ENCODE measurements at regions not wholly inside any gene's neighbourhood (a gene's known extent, or its start where the extent isn't known, plus 50 kb on each side); places are given as distances from the start of the nearest gene placed in this dataset.

GRCh38 chrY:7723991-7724632 is 812.6 kb upstream of the AMELY start:
- Mint-ChIP-seq H3K4me3 (peak overlapping the region in 1 of 2 donors; percentile 62), H3K36me3 (no peaks in the 10 kb centered on the region), H3K27ac (peak overlapping the region in 2 of 7 donors; percentile 87 to 91), H3K4me1 (peaks cover 73% of the 10 kb centered on the region), H3K27me3 (ENCODE audit: low read depth in 3 of 3) (no peaks in the 10 kb centered on the region), H3K9me3 (peaks cover 0 to 3% (median 0%) of the 10 kb centered on the region in 7 donors)
- TF ChIP-seq, protein P1, sequence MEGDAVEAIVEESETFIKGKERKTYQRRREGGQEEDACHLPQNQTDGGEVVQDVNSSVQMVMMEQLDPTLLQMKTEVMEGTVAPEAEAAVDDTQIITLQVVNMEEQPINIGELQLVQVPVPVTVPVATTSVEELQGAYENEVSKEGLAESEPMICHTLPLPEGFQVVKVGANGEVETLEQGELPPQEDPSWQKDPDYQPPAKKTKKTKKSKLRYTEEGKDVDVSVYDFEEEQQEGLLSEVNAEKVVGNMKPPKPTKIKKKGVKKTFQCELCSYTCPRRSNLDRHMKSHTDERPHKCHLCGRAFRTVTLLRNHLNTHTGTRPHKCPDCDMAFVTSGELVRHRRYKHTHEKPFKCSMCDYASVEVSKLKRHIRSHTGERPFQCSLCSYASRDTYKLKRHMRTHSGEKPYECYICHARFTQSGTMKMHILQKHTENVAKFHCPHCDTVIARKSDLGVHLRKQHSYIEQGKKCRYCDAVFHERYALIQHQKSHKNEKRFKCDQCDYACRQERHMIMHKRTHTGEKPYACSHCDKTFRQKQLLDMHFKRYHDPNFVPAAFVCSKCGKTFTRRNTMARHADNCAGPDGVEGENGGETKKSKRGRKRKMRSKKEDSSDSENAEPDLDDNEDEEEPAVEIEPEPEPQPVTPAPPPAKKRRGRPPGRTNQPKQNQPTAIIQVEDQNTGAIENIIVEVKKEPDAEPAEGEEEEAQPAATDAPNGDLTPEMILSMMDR (IDR thresholded peaks at IDR 0.05): no peak
- Histone ChIP-seq H3K4me2 (replicated peaks; ENCODE audit: extremely low read depth, low read length, poor library complexity, severe bottlenecking) (no peak overlapping the region), H3K27me3 (ENCODE audit: control insufficient read depth in 2 of 2, insufficient read depth in 2 of 2, low read length in 2 of 2) (no peaks in the 10 kb centered on the region), H4K20me1 (ENCODE audit: insufficient read depth, low read length) (no peaks in the 10 kb centered on the region), H3K36me3 (replicated peaks in 1 of 2; ENCODE audit: control insufficient read depth in 1 of 2, insufficient read depth in 2 of 2, low read length in 2 of 2) (no peaks in the 10 kb centered on the region), H3K27ac (ENCODE audit: low read depth in 1 of 2, low read length in 2 of 2) (peak overlapping the region in 1 of 2 donors; percentile 80), H3K9me3 (replicated peaks in 1 of 2; ENCODE audit: control insufficient read depth in 1 of 2, insufficient read depth in 1 of 2, low read length in 2 of 2) (no peaks in the 10 kb centered on the region), H3K79me2 (ENCODE audit: insufficient read depth, low read length) (no peaks in the 10 kb centered on the region), H2AFZ (ENCODE audit: insufficient read depth, low read depth, low read length, poor library complexity, severe bottlenecking) (no peak overlapping the region), H3K9ac (ENCODE audit: insufficient read depth, low read length, poor library complexity, severe bottlenecking) (no peak overlapping the region), H3K4me3 (replicated peaks in 1 of 3; ENCODE audit: low read depth in 2 of 3, low read length in 3 of 3) (no peak overlapping the region), H3K4me1 (ENCODE audit: control insufficient read depth in 1 of 2, insufficient read depth in 2 of 2, low read length in 2 of 2) (peaks cover 0 to 68% of the 10 kb centered on the region in 2 donors)
- peak in 2 of 3 donors; percentile 82 to 91 for DNase-seq
- intact Hi-C loops (cut with micrococcal nuclease): no loop called here
- no CpG with 5 or more reads among the region's 1 CpG for WGBS (ENCODE audit: insufficient coverage)

DNA sequence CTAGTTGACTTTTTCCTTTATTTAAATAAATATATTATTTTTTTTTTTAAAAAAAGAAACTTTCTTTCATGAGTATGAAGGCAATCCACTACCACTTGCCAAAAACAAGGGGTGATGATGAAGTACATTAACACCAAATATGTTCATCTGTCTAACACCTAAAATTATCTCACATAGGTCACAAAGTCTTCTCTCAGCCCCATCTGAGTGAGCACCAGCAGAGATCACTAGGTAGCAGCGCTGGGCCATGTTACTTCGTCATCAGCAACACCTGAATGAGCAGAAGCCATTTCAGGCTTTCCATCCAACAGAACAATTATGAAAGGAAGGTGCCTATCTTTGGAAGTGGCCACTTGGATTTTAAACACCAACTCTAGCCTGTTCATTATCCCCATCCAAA is 811.6 kb upstream of the AMELY start:
- Mint-ChIP-seq H3K9me3 (peaks cover 0 to 3% (median 0%) of the 10 kb centered on the region in 7 donors), H3K36me3 (no peaks in the 10 kb centered on the region), H3K4me3 (no peak overlapping the region), H3K4me1 (peaks cover 63% of the 10 kb centered on the region), H3K27ac (peak overlapping the region in 2 of 7 donors; percentile 87 to 91), H3K27me3 (ENCODE audit: low read depth in 3 of 3) (no peaks in the 10 kb centered on the region)
- Histone ChIP-seq H2AFZ (ENCODE audit: insufficient read depth, low read depth, low read length, poor library complexity, severe bottlenecking) (no peak overlapping the region), H3K79me2 (ENCODE audit: insufficient read depth, low read length) (no peaks in the 10 kb centered on the region), H4K20me1 (ENCODE audit: insufficient read depth, low read length) (no peaks in the 10 kb centered on the region), H3K9me3 (replicated peaks in 1 of 2; ENCODE audit: control insufficient read depth in 1 of 2, insufficient read depth in 1 of 2, low read length in 2 of 2) (no peaks in the 10 kb centered on the region), H3K4me2 (replicated peaks; ENCODE audit: extremely low read depth, low read length, poor library complexity, severe bottlenecking) (no peak overlapping the region), H3K9ac (ENCODE audit: insufficient read depth, low read length, poor library complexity, severe bottlenecking) (no peak overlapping the region), H3K36me3 (replicated peaks in 1 of 2; ENCODE audit: control insufficient read depth in 1 of 2, insufficient read depth in 2 of 2, low read length in 2 of 2) (no peaks in the 10 kb centered on the region), H3K4me3 (replicated peaks in 1 of 3; ENCODE audit: low read depth in 2 of 3, low read length in 3 of 3) (no peak overlapping the region), H3K4me1 (ENCODE audit: control insufficient read depth in 1 of 2, insufficient read depth in 2 of 2, low read length in 2 of 2) (peaks cover 0 to 58% of the 10 kb centered on the region in 2 donors), H3K27me3 (ENCODE audit: control insufficient read depth in 2 of 2, insufficient read depth in 2 of 2, low read length in 2 of 2) (no peaks in the 10 kb centered on the region), H3K27ac (ENCODE audit: low read depth in 1 of 2, low read length in 2 of 2) (peak overlapping the region in 1 of 2 donors; percentile 80)
- intact Hi-C loops (cut with micrococcal nuclease): no loop called here
- TF ChIP-seq, protein P1 (IDR thresholded peaks at IDR 0.05): no peak
- DNase-seq: no peak
- no CpG with 5 or more reads among the region's 2 CpGs for WGBS (ENCODE audit: insufficient coverage)

Measured in CD14-positive monocyte (primary cell).